ENCODE measurements at regions not wholly inside any gene's neighbourhood (a gene's known extent, or its start where the extent isn't known, plus 50 kb on each side); places are given as distances from the start of the nearest gene placed in this dataset.
"Not testable (repeated sequence)": the region's sequence is repeated elsewhere in the genome, so short reads cannot be mapped to it uniquely, and the experiment has no call there.

- 69% methylated on average over 1 of the region's 1 CpG for WGBS
- no peak overlapping the region for H3K27ac ChIP-seq (ENCODE audit: low read depth)
- H3K4me1 ChIP-seq (ENCODE audit: insufficient read depth): no peaks in the 10 kb centered on the region
- H3K36me3 ChIP-seq (ENCODE audit: insufficient read depth): no peaks in the 10 kb centered on the region
- DNase-seq (ENCODE audit: extremely low spot score): no peak
- H3K4me3 ChIP-seq (ENCODE audit: low read depth, low read length): no peak overlapping the region
These were observed 120.5 kb upstream of the SPATS2L start for GRCh38 chr2:200186002-200186401.

- Histone ChIP-seq H3K4me1 (ENCODE audit: insufficient read depth) (no peaks in the 10 kb centered on the region), H3K36me3 (ENCODE audit: insufficient read depth) (no peaks in the 10 kb centered on the region), H3K27ac (ENCODE audit: low read depth) (no peak overlapping the region), H3K4me3 (ENCODE audit: low read depth, low read length) (no peak overlapping the region)
- DNase-seq (ENCODE audit: extremely low spot score): no peak
- WGBS: 82% methylated on average over 3 of the region's 3 CpGs
These were observed 117.6 kb upstream of the SPATS2L start for GRCh38 chr2:200188876-200189275.

DNA sequence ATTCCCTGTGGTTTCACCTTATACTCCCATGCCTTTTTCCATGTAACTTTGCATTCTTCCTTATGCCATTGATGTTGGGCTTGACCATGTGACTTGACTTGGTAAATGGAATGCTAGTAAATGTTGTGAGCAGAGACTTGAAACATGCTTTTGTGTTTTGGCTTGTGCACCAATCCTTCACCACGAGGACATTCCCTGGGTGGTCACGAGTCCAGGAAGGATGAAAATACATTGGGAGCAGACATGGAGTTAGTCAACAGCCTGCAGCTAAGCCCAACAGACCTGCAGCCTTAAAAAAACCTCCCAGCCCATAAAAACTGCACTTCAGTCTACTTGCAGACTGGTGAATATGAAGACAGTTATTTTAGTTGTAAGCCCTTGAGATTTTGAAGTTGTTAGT is 116.5 kb upstream of the SPATS2L start:
- no peak overlapping the region for H3K27ac ChIP-seq (ENCODE audit: low read depth)
- no peaks in the 10 kb centered on the region for H3K4me1 ChIP-seq (ENCODE audit: insufficient read depth)
- WGBS: 50% methylated on average over 2 of the region's 2 CpGs

DNA sequence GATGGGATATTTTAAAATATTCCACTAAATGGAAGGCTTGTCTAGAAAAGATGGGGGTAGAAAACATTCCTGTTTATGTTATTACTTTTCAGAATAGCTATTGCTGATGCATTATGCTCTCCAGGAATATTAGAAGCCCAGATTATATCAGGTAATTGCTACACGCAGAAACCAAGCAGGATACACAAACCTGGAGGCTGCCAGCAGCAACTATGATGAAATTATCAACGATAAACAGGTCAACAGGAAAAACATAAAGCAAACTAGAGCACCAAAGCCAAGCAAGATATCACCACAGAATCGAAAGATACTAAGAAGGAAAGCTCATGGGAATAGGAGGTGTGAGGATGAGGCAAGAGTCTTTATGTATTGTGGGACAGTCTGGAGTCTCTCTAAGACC is 113.2 kb upstream of the SPATS2L start:
- Histone ChIP-seq H3K27ac (ENCODE audit: low read depth) (no peak overlapping the region), H3K4me3 (ENCODE audit: low read depth, low read length) (no peak overlapping the region), H3K36me3 (ENCODE audit: insufficient read depth) (no peaks in the 10 kb centered on the region), H3K4me1 (ENCODE audit: insufficient read depth) (no peaks in the 10 kb centered on the region)
- 73% methylated on average over 3 of the region's 3 CpGs for WGBS
- DNase-seq (ENCODE audit: extremely low spot score): no peak

More for the DNA sequence above, 116.5 kb upstream of the SPATS2L start:
- no peak for DNase-seq (ENCODE audit: extremely low spot score)
- H3K4me3 ChIP-seq (ENCODE audit: low read depth, low read length): no peak overlapping the region
- H3K36me3 ChIP-seq (ENCODE audit: insufficient read depth): no peaks in the 10 kb centered on the region

DNA sequence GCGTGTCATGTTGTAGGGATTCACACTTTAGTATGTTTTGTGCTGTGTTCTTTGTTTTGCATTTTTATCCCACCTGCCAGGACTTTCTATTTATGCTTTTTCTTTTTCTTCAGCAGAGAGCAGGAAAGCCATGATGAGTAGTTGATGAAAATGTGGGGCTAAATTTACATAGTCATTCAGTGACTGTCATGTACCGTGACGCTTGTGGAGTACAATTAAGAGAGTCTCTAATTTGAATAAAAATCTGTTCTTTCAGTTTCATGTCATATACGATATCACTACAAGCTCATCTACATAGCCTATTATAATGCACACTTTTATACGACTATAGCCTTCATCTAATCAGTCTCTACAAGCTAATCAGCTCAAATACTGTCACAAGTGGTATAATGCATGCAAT is 112.7 kb upstream of the SPATS2L start:
- WGBS: 87% methylated on average over 5 of the region's 5 CpGs
- H3K4me3 ChIP-seq (ENCODE audit: low read depth, low read length): no peak overlapping the region
- H3K27ac ChIP-seq (ENCODE audit: low read depth): no peak overlapping the region
- no peak for DNase-seq (ENCODE audit: extremely low spot score)
- no peaks in the 10 kb centered on the region for H3K4me1 ChIP-seq (ENCODE audit: insufficient read depth)
- H3K36me3 ChIP-seq (ENCODE audit: insufficient read depth): no peaks in the 10 kb centered on the region

GRCh38 chr2:200194746-200195145 is 111.7 kb upstream of the SPATS2L start:
- H3K27ac ChIP-seq (ENCODE audit: low read depth): no peak overlapping the region
- H3K4me1 ChIP-seq (ENCODE audit: insufficient read depth): no peaks in the 10 kb centered on the region
- no peak for DNase-seq (ENCODE audit: extremely low spot score)
- H3K36me3 ChIP-seq (ENCODE audit: insufficient read depth): no peaks in the 10 kb centered on the region
- WGBS: 88% methylated on average over 4 of the region's 4 CpGs
- no peak overlapping the region for H3K4me3 ChIP-seq (ENCODE audit: low read depth, low read length)

DNA sequence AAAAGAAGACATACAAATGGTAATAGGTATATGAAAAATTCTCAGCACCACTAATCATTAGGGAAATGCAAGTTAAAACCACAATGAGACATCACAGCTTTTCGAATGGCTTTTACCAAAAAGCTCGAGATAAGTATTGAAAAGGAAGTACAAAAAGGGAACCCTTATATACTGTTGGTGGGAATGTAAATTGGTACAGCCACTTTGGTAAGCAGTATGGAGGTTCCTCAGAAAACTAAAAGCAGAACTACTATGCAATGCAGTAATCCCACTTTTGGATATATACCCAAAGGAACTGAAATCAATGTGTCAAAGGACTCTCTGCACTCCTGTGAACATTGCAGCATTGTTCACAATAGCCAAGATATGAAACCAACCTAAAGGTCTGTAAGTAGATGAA is 107.5 kb upstream of the SPATS2L start:
- no peak overlapping the region for H3K27ac ChIP-seq (ENCODE audit: low read depth)
- H3K4me3 ChIP-seq (ENCODE audit: low read depth, low read length): no peak overlapping the region
- 78% methylated on average over 2 of the region's 2 CpGs for WGBS
- H3K36me3 ChIP-seq (ENCODE audit: insufficient read depth): no peaks in the 10 kb centered on the region
- no peaks in the 10 kb centered on the region for H3K4me1 ChIP-seq (ENCODE audit: insufficient read depth)
- no peak for DNase-seq (ENCODE audit: extremely low spot score)

DNA sequence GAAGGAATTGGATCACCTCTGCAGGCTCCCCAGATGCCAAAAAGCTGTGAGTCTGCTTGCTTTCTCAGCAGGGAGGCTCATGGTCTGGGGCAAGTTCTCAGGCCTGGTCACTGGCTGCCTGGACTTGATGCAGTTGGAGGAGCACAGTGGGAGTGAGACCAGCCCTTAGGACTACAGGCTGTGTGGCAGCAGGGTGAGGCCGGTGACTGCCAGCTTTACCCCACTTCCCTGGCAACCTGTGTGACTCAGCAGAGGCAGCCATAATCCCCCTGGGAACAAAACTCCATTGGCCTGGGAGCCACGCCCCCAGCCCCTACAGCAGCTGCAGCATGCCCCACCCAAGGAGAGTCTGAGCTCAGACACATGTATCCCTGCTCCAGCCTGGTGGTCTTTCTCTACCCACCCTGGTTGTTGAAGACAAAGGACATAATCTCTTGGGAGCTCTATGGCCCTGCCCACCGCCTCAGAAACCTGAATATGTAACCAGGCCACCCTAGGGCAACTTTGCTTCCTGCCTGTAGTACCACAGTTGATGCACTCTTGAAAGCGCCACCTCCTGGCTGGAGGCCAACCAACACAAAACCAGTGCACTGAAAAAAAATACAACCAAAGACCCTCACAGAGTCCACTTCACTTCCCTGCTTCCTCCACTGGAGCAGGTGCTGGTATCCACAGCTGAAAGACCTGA is 106.8 kb upstream of the SPATS2L start:
- WGBS: 90% methylated on average over 4 of the region's 4 CpGs
- no peak overlapping the region for H3K4me3 ChIP-seq (ENCODE audit: low read depth, low read length)

GRCh38 chr2:200201839-200202238 is 104.7 kb upstream of the SPATS2L start:
- not testable (repeated sequence) for H3K36me3 ChIP-seq (ENCODE audit: insufficient read depth); DNase-seq (ENCODE audit: extremely low spot score); H3K27ac ChIP-seq (ENCODE audit: low read depth); H3K4me3 ChIP-seq (ENCODE audit: low read depth, low read length); H3K4me1 ChIP-seq (ENCODE audit: insufficient read depth)
- WGBS: 85% methylated on average over 4 of the region's 4 CpGs

More for the DNA sequence above, 106.8 kb upstream of the SPATS2L start:
- DNase-seq (ENCODE audit: extremely low spot score): no peak
- H3K36me3 ChIP-seq (ENCODE audit: insufficient read depth): no peaks in the 10 kb centered on the region
- no peaks in the 10 kb centered on the region for H3K4me1 ChIP-seq (ENCODE audit: insufficient read depth)
- H3K27ac ChIP-seq (ENCODE audit: low read depth): no peak overlapping the region

GRCh38 chr2:200203381-200203827 is 103.1 kb upstream of the SPATS2L start:
- Histone ChIP-seq H3K4me1 (ENCODE audit: insufficient read depth) (no peaks in the 10 kb centered on the region), H3K27ac (ENCODE audit: low read depth) (no peak overlapping the region), H3K4me3 (ENCODE audit: low read depth, low read length) (no peak overlapping the region), H3K36me3 (ENCODE audit: insufficient read depth) (no peaks in the 10 kb centered on the region)
- no peak for DNase-seq (ENCODE audit: extremely low spot score)
- WGBS: 92% methylated on average over 2 of the region's 2 CpGs

- no peak for DNase-seq (ENCODE audit: extremely low spot score)
- no peak overlapping the region for H3K4me3 ChIP-seq (ENCODE audit: low read depth, low read length)
- no peak overlapping the region for H3K27ac ChIP-seq (ENCODE audit: low read depth)
- no peaks in the 10 kb centered on the region for H3K36me3 ChIP-seq (ENCODE audit: insufficient read depth)
- H3K4me1 ChIP-seq (ENCODE audit: insufficient read depth): no peaks in the 10 kb centered on the region
- 51% methylated on average over 3 of the region's 3 CpGs for WGBS
These were observed 98.5 kb upstream of the SPATS2L start for GRCh38 chr2:200208041-200208440.

- no peak overlapping the region for H3K27ac ChIP-seq (ENCODE audit: low read depth)
- H3K36me3 ChIP-seq (ENCODE audit: insufficient read depth): no peaks in the 10 kb centered on the region
- WGBS: 89% methylated on average over 22 of the region's 22 CpGs
- no peaks in the 10 kb centered on the region for H3K4me1 ChIP-seq (ENCODE audit: insufficient read depth)
- no peak overlapping the region for H3K4me3 ChIP-seq (ENCODE audit: low read depth, low read length)
- DNase-seq (ENCODE audit: extremely low spot score): no peak
These were observed 97.5 kb upstream of the SPATS2L start for GRCh38 chr2:200209030-200209429.

GRCh38 chr2:200211643-200212042 is 94.8 kb upstream of the SPATS2L start:
- Histone ChIP-seq H3K36me3 (ENCODE audit: insufficient read depth) (no peaks in the 10 kb centered on the region), H3K4me3 (ENCODE audit: low read depth, low read length) (no peak overlapping the region), H3K4me1 (ENCODE audit: insufficient read depth) (no peaks in the 10 kb centered on the region), H3K27ac (ENCODE audit: low read depth) (no peak overlapping the region)
- 61% methylated on average over 5 of the region's 5 CpGs for WGBS
- DNase-seq (ENCODE audit: extremely low spot score): no peak

GRCh38 chr2:200212862-200213425 is 93.5 kb upstream of the SPATS2L start:
- no peak overlapping the region for H3K4me3 ChIP-seq (ENCODE audit: low read depth, low read length)
- H3K27ac ChIP-seq (ENCODE audit: low read depth): no peak overlapping the region
- no peaks in the 10 kb centered on the region for H3K4me1 ChIP-seq (ENCODE audit: insufficient read depth)
- no peak for DNase-seq (ENCODE audit: extremely low spot score)
- 92% methylated on average over 5 of the region's 5 CpGs for WGBS
- H3K36me3 ChIP-seq (ENCODE audit: insufficient read depth): no peaks in the 10 kb centered on the region
